ENCODE measurements at regions not wholly inside any gene's neighbourhood (a gene's known extent, or its start where the extent isn't known, plus 50 kb on each side); places are given as distances from the start of the nearest gene placed in this dataset.

- no peak overlapping the region for H3K27ac ChIP-seq
- no peak for TF ChIP-seq ZFX (IDR thresholded peaks at IDR 0.05)
- no peak for TF ChIP-seq CTCF (conservative IDR thresholded peaks at IDR 0.05)
Observed at GRCh38 chr2:9747396-9747795, 95.9 kb upstream of the TAF1B start.

GRCh38 chr2:9748577-9748976 lies 94.7 kb upstream of the TAF1B start:
- H3K27ac ChIP-seq, result no peak overlapping the region

GRCh38 chr2:9749546-9750223 lies 93.6 kb upstream of the TAF1B start:
- TF ChIP-seq ZFX (IDR thresholded peaks at IDR 0.05) (no peak), CTCF (conservative IDR thresholded peaks at IDR 0.05) (no peak)
- H3K27ac ChIP-seq, result no peak overlapping the region

More at GRCh38 chr2:9748577-9748976, 94.7 kb upstream of the TAF1B start:
- no peak for TF ChIP-seq CTCF (conservative IDR thresholded peaks at IDR 0.05)
- TF ChIP-seq ZFX (IDR thresholded peaks at IDR 0.05), result no peak

- no peak overlapping the region for H3K27ac ChIP-seq
- TF ChIP-seq ZFX (IDR thresholded peaks at IDR 0.05) (no peak), CTCF (conservative IDR thresholded peaks at IDR 0.05) (no peak)
Observed at GRCh38 chr2:9750224-9751215, 92.8 kb upstream of the TAF1B start.

- no peak overlapping the region for H3K27ac ChIP-seq
- TF ChIP-seq ZFX (IDR thresholded peaks at IDR 0.05), result no peak
- TF ChIP-seq CTCF (conservative IDR thresholded peaks at IDR 0.05), result no peak
Observed at GRCh38 chr2:9751831-9752230, 91.4 kb upstream of the TAF1B start.

- no peak for TF ChIP-seq ZFX (IDR thresholded peaks at IDR 0.05)
- TF ChIP-seq CTCF (conservative IDR thresholded peaks at IDR 0.05), result no peak
- H3K27ac ChIP-seq, result no peak overlapping the region
Observed at GRCh38 chr2:9752441-9753275, 90.6 kb upstream of the TAF1B start.

Data from C4-2B (cell line).